ENCODE measurements at regions not wholly inside any gene's neighbourhood (a gene's known extent, or its start where the extent isn't known, plus 50 kb on each side); places are given as distances from the start of the nearest gene placed in this dataset.

DNA sequence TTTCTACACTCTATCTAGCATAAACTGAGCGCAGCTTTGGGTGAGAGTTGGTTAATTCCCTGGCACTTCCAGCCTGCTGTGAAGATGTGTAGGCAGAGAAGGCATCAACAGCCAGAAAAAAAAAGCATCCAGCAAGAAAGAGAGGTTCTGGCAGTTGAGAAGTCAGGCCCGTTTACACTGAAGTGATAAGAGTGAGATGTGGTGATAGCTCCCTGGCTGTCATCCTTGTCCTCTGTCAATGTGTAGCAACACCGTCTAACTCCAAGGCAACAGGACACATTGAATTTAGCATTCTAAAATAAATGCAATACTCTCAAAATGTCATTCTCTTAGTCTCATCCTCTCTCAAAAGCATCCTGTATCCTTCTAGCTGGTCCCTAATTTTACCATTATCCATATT, 193.6 kb upstream of the BTBD3 start:
- TF ChIP-seq, protein P1, sequence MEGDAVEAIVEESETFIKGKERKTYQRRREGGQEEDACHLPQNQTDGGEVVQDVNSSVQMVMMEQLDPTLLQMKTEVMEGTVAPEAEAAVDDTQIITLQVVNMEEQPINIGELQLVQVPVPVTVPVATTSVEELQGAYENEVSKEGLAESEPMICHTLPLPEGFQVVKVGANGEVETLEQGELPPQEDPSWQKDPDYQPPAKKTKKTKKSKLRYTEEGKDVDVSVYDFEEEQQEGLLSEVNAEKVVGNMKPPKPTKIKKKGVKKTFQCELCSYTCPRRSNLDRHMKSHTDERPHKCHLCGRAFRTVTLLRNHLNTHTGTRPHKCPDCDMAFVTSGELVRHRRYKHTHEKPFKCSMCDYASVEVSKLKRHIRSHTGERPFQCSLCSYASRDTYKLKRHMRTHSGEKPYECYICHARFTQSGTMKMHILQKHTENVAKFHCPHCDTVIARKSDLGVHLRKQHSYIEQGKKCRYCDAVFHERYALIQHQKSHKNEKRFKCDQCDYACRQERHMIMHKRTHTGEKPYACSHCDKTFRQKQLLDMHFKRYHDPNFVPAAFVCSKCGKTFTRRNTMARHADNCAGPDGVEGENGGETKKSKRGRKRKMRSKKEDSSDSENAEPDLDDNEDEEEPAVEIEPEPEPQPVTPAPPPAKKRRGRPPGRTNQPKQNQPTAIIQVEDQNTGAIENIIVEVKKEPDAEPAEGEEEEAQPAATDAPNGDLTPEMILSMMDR (IDR thresholded peaks at IDR 0.05; ENCODE audit: low read length), result no peak
- no peak for TF ChIP-seq EZH2 (optimal IDR thresholded peaks at IDR 0.05; ENCODE audit: low read depth, low read length)
- TF ChIP-seq EZH2phosphoT487 (IDR thresholded peaks at IDR 0.05; ENCODE audit: low read length), result no peak
